Left ventricle myocardium inferior (tissue), 1 donor: ENCODE measurements at regions not wholly inside any gene's neighbourhood (a gene's known extent, or its start where the extent isn't known, plus 50 kb on each side); places are given as distances from the start of the nearest gene placed in this dataset.

Experiments
- DNase-seq: peaks from one replicate; pipeline ENCODE4 v3.0.0-alpha.2; 2020
- H3K27ac ChIP-seq: fragments of 200-600 bp; replicated peaks from 2 replicates; pipeline ENCODE4 v1.8.0; 2021
- H3K27me3 ChIP-seq: fragments of 200-600 bp; 2 replicates; pipeline ENCODE4 v1.8.0; 2021; ENCODE audit warnings: low read depth
- H3K36me3 ChIP-seq: fragments of 200-600 bp; 2 replicates; pipeline ENCODE4 v1.8.0; 2021
- H3K4me1 ChIP-seq: fragments of 200-600 bp; 2 replicates; pipeline ENCODE4 v1.8.0; 2021
- H3K4me3 ChIP-seq: fragments of 200-600 bp; 2 replicates; pipeline ENCODE4 v1.8.0; 2021; ENCODE audit warnings: mild to moderate bottlenecking, moderate library complexity
- H3K9me3 ChIP-seq: fragments of 200-600 bp; replicated peaks from 2 replicates; pipeline ENCODE4 v1.8.0; 2021
- intact Hi-C: fragments of 100-400 bp; cut with micrococcal nuclease; formaldehyde crosslinking; loops from one replicate; pipeline ENCODE4 v1.11.0; 2022
- TF ChIP-seq, protein P1 (sequence below): fragments of 200-600 bp; IDR thresholded peaks from 2 replicates; pipeline ENCODE4 v1.8.0; 2021; ENCODE audit warnings: antibody characterized with exemption, mild to moderate bottlenecking, borderline replicate concordance
- donor health status: DM: no; HTN: yes; CAD: no; lungs with severe emphysema.

DNA sequence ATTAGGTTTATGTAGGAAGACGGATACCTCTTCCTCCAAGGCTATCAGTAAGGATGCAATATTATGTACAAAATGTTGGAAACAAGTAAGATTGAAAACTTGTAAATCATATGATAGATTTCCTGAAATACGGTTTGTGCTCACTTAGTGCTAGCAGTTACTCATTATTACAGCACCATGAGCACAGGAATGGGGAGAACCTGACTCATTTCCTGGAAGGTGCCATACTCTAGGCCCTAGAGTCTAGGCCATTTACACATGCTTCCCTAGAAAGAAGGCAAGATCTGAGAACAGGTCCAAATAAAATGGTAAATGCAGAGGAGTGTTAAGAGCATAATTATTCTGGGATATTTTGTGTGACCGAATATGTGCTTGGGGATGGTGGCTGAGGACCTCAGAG is 467.7 kb upstream of the CELF4 start:
- no peak overlapping the region for H3K4me3 ChIP-seq
- H3K27me3 ChIP-seq, result peaks cover 8% of the 10 kb centered on the region
- H3K4me1 ChIP-seq, result no peaks in the 10 kb centered on the region
- TF ChIP-seq, protein P1, sequence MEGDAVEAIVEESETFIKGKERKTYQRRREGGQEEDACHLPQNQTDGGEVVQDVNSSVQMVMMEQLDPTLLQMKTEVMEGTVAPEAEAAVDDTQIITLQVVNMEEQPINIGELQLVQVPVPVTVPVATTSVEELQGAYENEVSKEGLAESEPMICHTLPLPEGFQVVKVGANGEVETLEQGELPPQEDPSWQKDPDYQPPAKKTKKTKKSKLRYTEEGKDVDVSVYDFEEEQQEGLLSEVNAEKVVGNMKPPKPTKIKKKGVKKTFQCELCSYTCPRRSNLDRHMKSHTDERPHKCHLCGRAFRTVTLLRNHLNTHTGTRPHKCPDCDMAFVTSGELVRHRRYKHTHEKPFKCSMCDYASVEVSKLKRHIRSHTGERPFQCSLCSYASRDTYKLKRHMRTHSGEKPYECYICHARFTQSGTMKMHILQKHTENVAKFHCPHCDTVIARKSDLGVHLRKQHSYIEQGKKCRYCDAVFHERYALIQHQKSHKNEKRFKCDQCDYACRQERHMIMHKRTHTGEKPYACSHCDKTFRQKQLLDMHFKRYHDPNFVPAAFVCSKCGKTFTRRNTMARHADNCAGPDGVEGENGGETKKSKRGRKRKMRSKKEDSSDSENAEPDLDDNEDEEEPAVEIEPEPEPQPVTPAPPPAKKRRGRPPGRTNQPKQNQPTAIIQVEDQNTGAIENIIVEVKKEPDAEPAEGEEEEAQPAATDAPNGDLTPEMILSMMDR, result no peak
- H3K9me3 ChIP-seq, result no peaks in the 10 kb centered on the region
- intact Hi-C loops, result loop anchor here (10.0 kb wide), 2 partner anchors 62 to 68 kb away; no protein-coding TSS in a partner anchor
- DNase-seq, result no peak
- no peaks in the 10 kb centered on the region for H3K36me3 ChIP-seq
- H3K27ac ChIP-seq, result no peak overlapping the region

DNA sequence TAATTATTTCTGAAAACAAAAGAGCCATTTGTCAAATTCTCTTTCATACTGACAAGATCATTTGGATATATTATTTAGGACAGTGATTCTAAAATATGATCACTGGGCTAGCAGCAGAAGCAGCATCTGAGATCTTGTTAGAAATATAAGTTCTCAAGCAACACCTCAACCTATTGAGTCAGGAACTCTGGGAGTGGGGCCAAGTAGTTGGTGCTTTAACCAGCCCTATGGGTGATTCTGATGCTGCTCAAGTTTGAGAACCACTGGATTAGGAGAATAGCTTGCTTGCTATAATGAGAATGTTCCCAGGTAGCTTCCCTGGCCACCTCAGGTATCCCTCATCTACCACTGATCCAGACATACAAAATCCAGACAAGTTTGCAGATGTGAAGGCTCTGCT is 466.9 kb upstream of the CELF4 start:
- H3K27me3 ChIP-seq, result peaks cover 5% of the 10 kb centered on the region
- no peaks in the 10 kb centered on the region for H3K36me3 ChIP-seq
- DNase-seq, result no peak
- H3K27ac ChIP-seq, result no peak overlapping the region
- no peak overlapping the region for H3K4me3 ChIP-seq
- no peaks in the 10 kb centered on the region for H3K9me3 ChIP-seq
- intact Hi-C loops, result loop anchor here (10.0 kb wide), 2 partner anchors 62 to 68 kb away; no protein-coding TSS in a partner anchor
- TF ChIP-seq, protein P1, result no peak
- no peaks in the 10 kb centered on the region for H3K4me1 ChIP-seq

DNA sequence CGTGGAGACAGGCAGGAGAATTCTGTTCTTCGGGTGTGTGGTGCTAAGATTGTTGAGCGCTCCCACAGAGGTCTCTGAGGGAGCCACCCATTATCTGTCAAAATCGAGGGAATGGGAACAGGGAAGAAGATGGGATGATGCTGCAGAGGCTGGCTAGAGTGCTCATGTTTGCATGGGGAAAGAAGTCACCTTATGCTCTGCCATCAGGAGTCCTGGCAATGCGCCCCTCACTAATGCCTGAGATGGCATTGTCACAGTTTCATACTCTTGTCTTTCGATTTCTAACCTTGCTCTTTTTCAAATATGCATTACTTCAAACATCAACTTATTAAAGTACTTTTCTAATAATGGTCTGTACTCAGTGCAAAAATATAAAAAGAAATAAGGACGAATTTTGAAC is 463.3 kb upstream of the CELF4 start:
- TF ChIP-seq, protein P1, result no peak
- no peaks in the 10 kb centered on the region for H3K4me1 ChIP-seq
- no peak overlapping the region for H3K27ac ChIP-seq
- no peak overlapping the region for H3K4me3 ChIP-seq
- DNase-seq, result no peak
- intact Hi-C loops, result no loop called here
- H3K9me3 ChIP-seq, result no peaks in the 10 kb centered on the region
- H3K27me3 ChIP-seq, result peaks cover 5% of the 10 kb centered on the region
- no peaks in the 10 kb centered on the region for H3K36me3 ChIP-seq

DNA sequence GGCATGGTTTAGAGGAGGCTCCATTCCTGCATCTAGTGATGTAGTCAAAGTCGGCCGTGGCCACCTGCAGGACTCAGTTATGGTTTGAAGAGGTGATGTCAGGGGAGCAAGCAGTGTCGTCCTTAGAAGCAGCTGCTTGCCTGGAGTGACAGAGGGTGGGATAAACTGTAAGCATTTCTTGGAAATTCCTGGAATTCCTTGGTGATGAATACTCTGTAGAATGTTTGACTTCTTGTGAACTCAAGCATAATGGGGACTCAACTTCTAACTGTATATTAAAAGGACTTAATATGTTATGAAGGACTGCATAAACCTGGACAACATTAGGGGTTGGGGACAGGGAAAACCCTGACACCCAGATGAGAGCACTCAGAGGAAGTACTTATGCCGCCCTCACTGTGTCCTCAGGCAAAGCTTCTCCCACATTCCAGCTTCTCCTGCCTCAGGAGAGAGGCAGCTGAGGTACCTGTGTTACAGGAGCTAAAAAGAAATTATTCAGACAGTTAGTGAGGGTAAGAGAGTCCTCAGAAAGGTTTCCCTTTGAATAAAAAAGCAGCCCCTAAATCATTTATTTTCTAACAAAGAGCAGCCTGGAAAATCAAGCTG is 459.9 kb upstream of the CELF4 start:
- Histone ChIP-seq H3K36me3 (no peaks in the 10 kb centered on the region), H3K4me3 (no peak overlapping the region), H3K9me3 (no peaks in the 10 kb centered on the region), H3K27ac (no peak overlapping the region), H3K27me3 (no peaks in the 10 kb centered on the region), H3K4me1 (no peaks in the 10 kb centered on the region)
- TF ChIP-seq, protein P1, result no peak
- DNase-seq, result no peak
- intact Hi-C loops, result no loop called here

DNA sequence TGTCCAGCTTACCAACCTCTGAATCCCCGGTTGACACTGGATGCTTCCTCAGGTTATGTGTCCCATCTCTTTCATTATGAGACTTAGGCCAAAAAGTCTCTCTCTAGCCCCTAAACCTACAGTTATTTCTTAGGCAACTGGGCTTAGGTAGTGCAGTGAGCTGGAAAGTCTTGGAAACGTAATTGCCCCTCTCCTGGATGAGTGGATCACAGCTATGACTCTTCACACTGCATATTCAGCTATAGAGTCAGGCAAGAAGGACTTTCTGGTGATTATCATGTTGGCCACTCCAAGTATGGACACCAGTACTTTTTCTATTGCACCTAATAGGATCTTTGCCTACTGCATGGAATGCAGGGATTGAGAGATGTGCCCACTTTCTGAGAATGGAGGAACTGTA is 458.3 kb upstream of the CELF4 start:
- no peak for DNase-seq
- no peaks in the 10 kb centered on the region for H3K36me3 ChIP-seq
- TF ChIP-seq, protein P1, result no peak
- H3K4me1 ChIP-seq, result no peaks in the 10 kb centered on the region
- no peak overlapping the region for H3K4me3 ChIP-seq
- intact Hi-C loops, result no loop called here
- H3K27me3 ChIP-seq, result no peaks in the 10 kb centered on the region
- H3K9me3 ChIP-seq, result no peaks in the 10 kb centered on the region
- H3K27ac ChIP-seq, result no peak overlapping the region
